Spleen (tissue), 7 donors: ENCODE measurements at regions not wholly inside any gene's neighbourhood (a gene's known extent, or its start where the extent isn't known, plus 50 kb on each side); places are given as distances from the start of the nearest gene placed in this dataset.

Source experiments
- CTCF ChIP-seq, 11 experiments: fragments of 200-600 bp in 7 of 11; fragments of 450-650 bp in 4 of 11; sonication (generic) in 4 of 11; IDR thresholded peaks in 8 of 11; conservative IDR thresholded peaks in 3 of 11; 1 replicate in 7 of 11; 2 replicates in 4 of 11; pipeline versions ENCODE4 v1.4.0 to v1.8.0; 2016 to 2021; ENCODE audit warnings: antibody characterized with exemption in 11 of 11, inconsistent platforms in 4 of 11, mild to moderate bottlenecking in 1 of 11
- POLR2A ChIP-seq, 3 donors: fragments of 450-650 bp; IDR thresholded peaks; one replicate each; pipeline ENCODE4 v1.5.1; 2017; ENCODE audit warnings: antibody characterized with exemption in 3 of 3, mild to moderate bottlenecking in 1 of 3
- donor health status: DM: no; HTN: no; CAD: no; lungs with moderate emphysema.
- donor health status: DM: no; HTN: no; CAD: no.
- donor health status: DM: no; HTN: no; CAD: no.

GRCh38 chr12:59329462-59329861, 266.4 kb upstream of the SLC16A7 start:
- TF ChIP-seq POLR2A (IDR thresholded peaks at IDR 0.05) (no peak), CTCF (IDR thresholded peaks at IDR 0.05 in 8 of 11, conservative IDR thresholded peaks at IDR 0.05 in 3 of 11) (no peak)
